ENCODE measurements at regions not wholly inside any gene's neighbourhood (a gene's known extent, or its start where the extent isn't known, plus 50 kb on each side); places are given as distances from the start of the nearest gene placed in this dataset.

DNA sequence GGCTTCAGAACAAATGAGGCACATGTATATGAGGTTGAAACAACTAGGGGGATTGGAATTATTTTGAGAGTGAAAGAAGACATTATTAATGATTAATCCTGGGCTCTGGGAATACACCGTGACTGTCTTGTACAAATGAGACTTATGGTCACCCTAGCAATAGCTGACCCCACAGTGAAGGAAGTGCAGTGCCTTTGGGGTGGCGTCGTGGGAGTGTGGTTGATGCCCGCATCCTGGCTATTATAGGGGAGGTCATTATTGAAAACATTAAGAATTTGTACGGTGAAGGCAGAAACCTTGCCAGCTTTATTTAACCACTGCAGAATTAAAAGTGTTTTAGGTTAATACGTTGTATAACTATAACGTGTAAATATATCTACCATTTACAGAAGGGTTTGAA is 296.7 kb downstream of the CYRIA start:
- Histone ChIP-seq H3K9ac (no peak overlapping the region), H3K4me2 (no peak overlapping the region), H3K9me3 (no peaks in the 10 kb centered on the region; the same call in 1 of the 2 replicates)

GRCh38 chr2:16368328-16368727 is 297.3 kb downstream of the CYRIA start:
- no peak for DNase-seq
- no peak overlapping the region for H3K4me3 ChIP-seq (ENCODE audit: low read depth in 2 of 2, low read length in 1 of 2)
- H3F3A ChIP-seq (replicated peaks; ENCODE audit: insufficient read depth), result no peaks in the 10 kb centered on the region
- ChIA-PET POLR2A (no interaction called here), CTCF (interaction anchor here (0.8 to 1.0 kb wide), 3 partner anchors 11 to 424 kb away, joined by 3 to 4 read pairs (median 3); no protein-coding TSS in a partner anchor)
- no peak overlapping the region for H3K4me2 ChIP-seq
- WGBS (ENCODE audit: low lambda C conversion rate), result 24% methylated on average over 3 of the region's 3 CpGs
- H4K20me1 ChIP-seq (ENCODE audit: insufficient read depth), result no peaks in the 10 kb centered on the region
- H3K9ac ChIP-seq, result no peak overlapping the region
- H3K27me3 ChIP-seq (ENCODE audit: insufficient read depth), result no peaks in the 10 kb centered on the region
- H3K9me2 ChIP-seq, result no peaks in the 10 kb centered on the region
- no peaks in the 10 kb centered on the region; the same call in 1 of the 2 replicates for H3K9me3 ChIP-seq
- no peak overlapping the region for H3K27ac ChIP-seq (ENCODE audit: low read depth in 2 of 2, low read length in 1 of 2)
- no peaks in the 10 kb centered on the region for H3K36me3 ChIP-seq (replicated peaks in 1 of 2; ENCODE audit: control insufficient read depth in 1 of 2, insufficient read depth in 2 of 2, low read length in 1 of 2)
- no peak for TF ChIP-seq IRF3 (IDR thresholded peaks at IDR 0.05; ENCODE audit: low read depth, low read length)
- no peak for TF ChIP-seq EP300 (IDR thresholded peaks at IDR 0.05; ENCODE audit: borderline replicate concordance in 1 of 2, low read depth in 1 of 2, low read length in 1 of 2)
- TF ChIP-seq ELF1 (IDR thresholded peaks at IDR 0.05), result no peak
- TF ChIP-seq, protein P1, sequence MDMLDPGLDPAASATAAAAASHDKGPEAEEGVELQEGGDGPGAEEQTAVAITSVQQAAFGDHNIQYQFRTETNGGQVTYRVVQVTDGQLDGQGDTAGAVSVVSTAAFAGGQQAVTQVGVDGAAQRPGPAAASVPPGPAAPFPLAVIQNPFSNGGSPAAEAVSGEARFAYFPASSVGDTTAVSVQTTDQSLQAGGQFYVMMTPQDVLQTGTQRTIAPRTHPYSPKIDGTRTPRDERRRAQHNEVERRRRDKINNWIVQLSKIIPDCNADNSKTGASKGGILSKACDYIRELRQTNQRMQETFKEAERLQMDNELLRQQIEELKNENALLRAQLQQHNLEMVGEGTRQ (IDR thresholded peaks at IDR 0.05; ENCODE audit: borderline replicate concordance, low read depth, low read length), result no peak
- TF ChIP-seq, protein P2, sequence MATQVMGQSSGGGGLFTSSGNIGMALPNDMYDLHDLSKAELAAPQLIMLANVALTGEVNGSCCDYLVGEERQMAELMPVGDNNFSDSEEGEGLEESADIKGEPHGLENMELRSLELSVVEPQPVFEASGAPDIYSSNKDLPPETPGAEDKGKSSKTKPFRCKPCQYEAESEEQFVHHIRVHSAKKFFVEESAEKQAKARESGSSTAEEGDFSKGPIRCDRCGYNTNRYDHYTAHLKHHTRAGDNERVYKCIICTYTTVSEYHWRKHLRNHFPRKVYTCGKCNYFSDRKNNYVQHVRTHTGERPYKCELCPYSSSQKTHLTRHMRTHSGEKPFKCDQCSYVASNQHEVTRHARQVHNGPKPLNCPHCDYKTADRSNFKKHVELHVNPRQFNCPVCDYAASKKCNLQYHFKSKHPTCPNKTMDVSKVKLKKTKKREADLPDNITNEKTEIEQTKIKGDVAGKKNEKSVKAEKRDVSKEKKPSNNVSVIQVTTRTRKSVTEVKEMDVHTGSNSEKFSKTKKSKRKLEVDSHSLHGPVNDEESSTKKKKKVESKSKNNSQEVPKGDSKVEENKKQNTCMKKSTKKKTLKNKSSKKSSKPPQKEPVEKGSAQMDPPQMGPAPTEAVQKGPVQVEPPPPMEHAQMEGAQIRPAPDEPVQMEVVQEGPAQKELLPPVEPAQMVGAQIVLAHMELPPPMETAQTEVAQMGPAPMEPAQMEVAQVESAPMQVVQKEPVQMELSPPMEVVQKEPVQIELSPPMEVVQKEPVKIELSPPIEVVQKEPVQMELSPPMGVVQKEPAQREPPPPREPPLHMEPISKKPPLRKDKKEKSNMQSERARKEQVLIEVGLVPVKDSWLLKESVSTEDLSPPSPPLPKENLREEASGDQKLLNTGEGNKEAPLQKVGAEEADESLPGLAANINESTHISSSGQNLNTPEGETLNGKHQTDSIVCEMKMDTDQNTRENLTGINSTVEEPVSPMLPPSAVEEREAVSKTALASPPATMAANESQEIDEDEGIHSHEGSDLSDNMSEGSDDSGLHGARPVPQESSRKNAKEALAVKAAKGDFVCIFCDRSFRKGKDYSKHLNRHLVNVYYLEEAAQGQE (IDR thresholded peaks at IDR 0.05; ENCODE audit: low read depth, low read length), result no peak
- TF ChIP-seq, protein P3, sequence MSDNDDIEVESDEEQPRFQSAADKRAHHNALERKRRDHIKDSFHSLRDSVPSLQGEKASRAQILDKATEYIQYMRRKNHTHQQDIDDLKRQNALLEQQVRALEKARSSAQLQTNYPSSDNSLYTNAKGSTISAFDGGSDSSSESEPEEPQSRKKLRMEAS (IDR thresholded peaks at IDR 0.05; ENCODE audit: low read depth), result no peak
- no peak for TF ChIP-seq PBX3 (IDR thresholded peaks at IDR 0.05)
- TF ChIP-seq FOXM1 (IDR thresholded peaks at IDR 0.05; ENCODE audit: low read depth), result no peak
- no peak for TF ChIP-seq RFX5 (IDR thresholded peaks at IDR 0.05; ENCODE audit: low read length)
- TF ChIP-seq MEF2A (IDR thresholded peaks at IDR 0.05; ENCODE audit: borderline replicate concordance, low read depth), result no peak
- no peak for TF ChIP-seq GATA2 (CRISPR knock-in tag; IDR thresholded peaks at IDR 0.05)
- H3K4me1 ChIP-seq (ENCODE audit: control insufficient read depth in 1 of 2, insufficient read depth in 2 of 2, low read depth in 1 of 2, low read length in 1 of 2), result peaks cover 0 to 2% of the 10 kb centered on the region in 2 experiments; a peak in 1 of 4 replicates
- no peaks in the 10 kb centered on the region for H3K79me2 ChIP-seq (ENCODE audit: insufficient read depth)
- no peak overlapping the region for H2AFZ ChIP-seq (ENCODE audit: low read depth)

More for the DNA sequence above, 296.7 kb downstream of the CYRIA start:
- no peak for TF ChIP-seq ELF1 (IDR thresholded peaks at IDR 0.05)
- no peak for TF ChIP-seq CHD2 (IDR thresholded peaks at IDR 0.05; ENCODE audit: low read length, partially characterized antibody)
- no peak for TF ChIP-seq GABPA (IDR thresholded peaks at IDR 0.05; ENCODE audit: low read depth)
- no peak for TF ChIP-seq TEAD4 (IDR thresholded peaks at IDR 0.05; ENCODE audit: borderline replicate concordance, insufficient read depth)
- TF ChIP-seq PBX3 (IDR thresholded peaks at IDR 0.05), result no peak
- TF ChIP-seq NFIC (IDR thresholded peaks at IDR 0.05; ENCODE audit: borderline replicate concordance), result no peak
- no peak for TF ChIP-seq SMC3 (IDR thresholded peaks at IDR 0.05; ENCODE audit: low read depth, low read length)
- Histone ChIP-seq H2AFZ (ENCODE audit: low read depth) (no peak overlapping the region), H3F3A (replicated peaks; ENCODE audit: insufficient read depth) (no peaks in the 10 kb centered on the region), H3K36me3 (replicated peaks in 1 of 2; ENCODE audit: control insufficient read depth in 1 of 2, insufficient read depth in 2 of 2, low read length in 1 of 2) (no peaks in the 10 kb centered on the region), H3K79me2 (ENCODE audit: insufficient read depth) (no peaks in the 10 kb centered on the region), H3K27ac (ENCODE audit: low read depth in 2 of 2, low read length in 1 of 2) (no peak overlapping the region), H3K9me2 (no peaks in the 10 kb centered on the region), H4K20me1 (ENCODE audit: insufficient read depth) (no peaks in the 10 kb centered on the region), H3K27me3 (ENCODE audit: insufficient read depth) (no peaks in the 10 kb centered on the region), H3K4me1 (ENCODE audit: control insufficient read depth in 1 of 2, insufficient read depth in 2 of 2, low read depth in 1 of 2, low read length in 1 of 2) (peaks cover 0 to 2% of the 10 kb centered on the region in 2 experiments; a peak in 1 of 4 replicates), H3K4me3 (ENCODE audit: low read depth in 2 of 2, low read length in 1 of 2) (no peak overlapping the region)
- POLR2A ChIA-PET, result no interaction called here
- no peak for DNase-seq
- CTCF ChIA-PET, result interaction anchor here (0.6 to 1.4 kb wide), 6 partner anchors 9 to 707 kb away, joined by 3 to 4 read pairs (median 3); no protein-coding TSS in a partner anchor
- WGBS (ENCODE audit: low lambda C conversion rate), result 55% methylated on average over 7 of the region's 7 CpGs
